ENCODE measurements at regions not wholly inside any gene's neighbourhood (a gene's known extent, or its start where the extent isn't known, plus 50 kb on each side); places are given as distances from the start of the nearest gene placed in this dataset.
A peak's percentile ranks its signal among the peaks of the same experiment; 100 is the strongest.

DNA sequence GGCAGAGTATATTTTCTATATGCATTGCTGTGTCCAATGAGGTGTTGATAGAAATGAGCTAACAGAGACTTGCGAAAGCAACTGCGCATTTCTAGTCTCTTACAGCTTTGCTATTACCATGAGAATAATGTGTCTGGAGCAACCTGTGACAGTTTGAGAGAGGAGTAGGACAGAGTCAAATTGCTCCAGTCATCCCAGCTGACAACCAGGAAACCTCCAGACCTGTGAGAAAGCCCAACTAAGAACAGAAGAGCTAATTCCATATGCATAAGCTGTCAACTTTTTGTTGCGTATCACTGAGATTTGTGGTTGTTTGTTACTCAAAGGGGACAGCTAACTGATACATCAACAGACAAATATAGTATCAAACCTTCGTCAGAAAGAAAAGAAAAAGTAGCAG lies 354.1 kb upstream of the LRRC7 start:
- no peaks in the 10 kb centered on the region for H3K27me3 ChIP-seq
- intact Hi-C loops (cut with DNase I) = no loop called here
- ATAC-seq = no peak
- H3K9me3 ChIP-seq = no peaks in the 10 kb centered on the region
- H3K27ac ChIP-seq = no peak overlapping the region
- H3K4me3 ChIP-seq = no peak overlapping the region
- no peaks in the 10 kb centered on the region for H3K36me3 ChIP-seq
- WGBS, 2 donors = 86 to 91% methylated on average over 4 of the region's 4 CpGs
- no peaks in the 10 kb centered on the region for H3K4me1 ChIP-seq
- no peak for FAIRE-seq
- no peak for DNase-seq
- TF ChIP-seq, protein P1, sequence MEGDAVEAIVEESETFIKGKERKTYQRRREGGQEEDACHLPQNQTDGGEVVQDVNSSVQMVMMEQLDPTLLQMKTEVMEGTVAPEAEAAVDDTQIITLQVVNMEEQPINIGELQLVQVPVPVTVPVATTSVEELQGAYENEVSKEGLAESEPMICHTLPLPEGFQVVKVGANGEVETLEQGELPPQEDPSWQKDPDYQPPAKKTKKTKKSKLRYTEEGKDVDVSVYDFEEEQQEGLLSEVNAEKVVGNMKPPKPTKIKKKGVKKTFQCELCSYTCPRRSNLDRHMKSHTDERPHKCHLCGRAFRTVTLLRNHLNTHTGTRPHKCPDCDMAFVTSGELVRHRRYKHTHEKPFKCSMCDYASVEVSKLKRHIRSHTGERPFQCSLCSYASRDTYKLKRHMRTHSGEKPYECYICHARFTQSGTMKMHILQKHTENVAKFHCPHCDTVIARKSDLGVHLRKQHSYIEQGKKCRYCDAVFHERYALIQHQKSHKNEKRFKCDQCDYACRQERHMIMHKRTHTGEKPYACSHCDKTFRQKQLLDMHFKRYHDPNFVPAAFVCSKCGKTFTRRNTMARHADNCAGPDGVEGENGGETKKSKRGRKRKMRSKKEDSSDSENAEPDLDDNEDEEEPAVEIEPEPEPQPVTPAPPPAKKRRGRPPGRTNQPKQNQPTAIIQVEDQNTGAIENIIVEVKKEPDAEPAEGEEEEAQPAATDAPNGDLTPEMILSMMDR (IDR thresholded peaks at IDR 0.05) = no peak

DNA sequence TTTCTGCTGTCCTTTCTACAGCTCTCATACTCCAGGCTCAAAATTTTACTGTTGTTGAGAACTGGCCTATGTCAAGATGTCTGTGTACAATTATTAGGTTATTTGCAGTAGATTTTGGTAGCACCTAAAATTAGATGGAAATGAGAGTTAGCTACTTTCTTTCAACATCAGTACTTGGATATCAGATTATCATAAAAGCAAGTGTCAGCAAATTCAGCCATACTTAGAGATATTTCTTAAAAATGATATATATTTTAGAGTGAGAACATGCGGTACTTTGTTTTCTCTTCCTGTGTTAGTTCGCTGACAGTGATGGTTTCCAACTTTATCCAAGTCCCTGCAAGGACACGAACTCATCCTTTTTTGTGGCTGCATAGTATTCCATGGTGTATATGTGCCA lies 351.8 kb upstream of the LRRC7 start:
- 80 to 82% methylated on average over 3 of the region's 3 CpGs for WGBS, 2 donors
- intact Hi-C loops (cut with DNase I) = no loop called here
- no peak for FAIRE-seq

GRCh38 chr1:69220672-69221071 lies 347.1 kb upstream of the LRRC7 start:
- no peak overlapping the region for H3K27ac ChIP-seq
- H3K4me1 ChIP-seq = no peaks in the 10 kb centered on the region
- TF ChIP-seq, protein P1 (IDR thresholded peaks at IDR 0.05) = no peak
- ATAC-seq = no peak
- WGBS, 2 donors = 76 to 100% methylated on average over 1 of the region's 1 CpG
- FAIRE-seq = peak; percentile 99
- no peaks in the 10 kb centered on the region for H3K36me3 ChIP-seq
- intact Hi-C loops (cut with DNase I) = no loop called here
- no peak overlapping the region for H3K4me3 ChIP-seq
- DNase-seq = no peak
- H3K27me3 ChIP-seq = no peaks in the 10 kb centered on the region
- H3K9me3 ChIP-seq = no peaks in the 10 kb centered on the region

More for the DNA sequence above, 351.8 kb upstream of the LRRC7 start:
- Histone ChIP-seq H3K27ac (no peak overlapping the region), H3K4me1 (no peaks in the 10 kb centered on the region), H3K4me3 (no peak overlapping the region), H3K9me3 (no peaks in the 10 kb centered on the region), H3K36me3 (no peaks in the 10 kb centered on the region), H3K27me3 (no peaks in the 10 kb centered on the region)
- no peak for ATAC-seq
- TF ChIP-seq, protein P1 (IDR thresholded peaks at IDR 0.05) = no peak
- DNase-seq = no peak

DNA sequence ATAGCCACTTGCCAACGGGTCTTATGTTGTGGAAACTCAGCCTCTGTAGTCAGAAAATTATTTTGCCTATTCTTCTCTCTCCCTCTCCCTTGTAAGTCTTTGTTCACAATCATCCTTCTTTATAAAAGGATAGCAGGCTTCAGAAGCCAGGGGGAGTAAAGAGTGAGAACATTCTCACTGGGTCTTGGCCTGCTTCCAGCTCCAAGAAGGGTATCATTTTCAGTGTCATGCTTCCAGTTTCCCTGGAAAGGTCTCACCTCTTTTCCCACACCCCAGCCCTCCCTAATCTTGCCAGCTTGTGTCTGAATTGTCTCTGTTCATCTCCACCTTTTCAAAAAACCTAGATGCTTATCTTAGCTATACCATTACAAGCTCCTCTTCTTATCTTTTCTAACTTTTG lies 346.2 kb upstream of the LRRC7 start:
- TF ChIP-seq, protein P1 (IDR thresholded peaks at IDR 0.05) = no peak
- DNase-seq (no peak), ATAC-seq (no peak), FAIRE-seq (no peak)
- H3K36me3 ChIP-seq = no peaks in the 10 kb centered on the region
- no peaks in the 10 kb centered on the region for H3K27me3 ChIP-seq
- H3K4me1 ChIP-seq = no peaks in the 10 kb centered on the region
- H3K4me3 ChIP-seq = no peak overlapping the region
- WGBS, 2 donors = 40 to 47% methylated on average over 1 of the region's 1 CpG
- intact Hi-C loops (cut with DNase I) = no loop called here
- H3K27ac ChIP-seq = no peak overlapping the region
- H3K9me3 ChIP-seq = no peaks in the 10 kb centered on the region

DNA sequence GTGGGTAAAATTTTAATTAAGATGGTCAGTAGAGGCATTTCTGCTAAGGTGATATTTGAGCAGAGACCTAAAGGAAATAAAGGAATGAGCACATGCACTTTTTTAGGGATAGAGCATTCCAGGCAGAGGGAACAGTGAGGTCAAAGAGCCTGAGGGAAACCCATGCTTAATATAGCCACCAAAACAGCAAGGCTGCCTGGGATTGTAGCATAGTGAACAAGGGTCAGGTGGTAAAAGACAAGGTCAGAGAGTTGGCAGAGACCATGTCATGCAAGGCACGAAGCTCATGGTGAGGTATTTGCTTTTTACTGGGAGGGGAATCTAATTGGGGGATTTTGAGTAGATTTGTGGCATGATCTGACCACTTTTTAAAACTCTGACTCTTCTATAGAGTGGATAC lies 344.6 kb upstream of the LRRC7 start:
- Histone ChIP-seq H3K4me3 (no peak overlapping the region), H3K36me3 (no peaks in the 10 kb centered on the region), H3K27ac (no peak overlapping the region), H3K27me3 (no peaks in the 10 kb centered on the region), H3K9me3 (no peaks in the 10 kb centered on the region), H3K4me1 (no peaks in the 10 kb centered on the region)
- TF ChIP-seq, protein P1 (IDR thresholded peaks at IDR 0.05) = no peak
- intact Hi-C loops (cut with DNase I) = no loop called here
- ATAC-seq = no peak
- no peak for FAIRE-seq
- 3 to 12% methylated on average over 1 of the region's 1 CpG for WGBS, 2 donors
- DNase-seq = no peak

Data from pancreas (tissue), 10 donors.